ENCODE measurements at regions not wholly inside any gene's neighbourhood (a gene's known extent, or its start where the extent isn't known, plus 50 kb on each side); places are given as distances from the start of the nearest gene placed in this dataset.
A peak's percentile ranks its signal among the peaks of the same experiment; 100 is the strongest.

GRCh38 chr6:144809969-144810368 is 524.8 kb downstream of the UTRN start:
- Histone ChIP-seq H3K4me3 (no peak overlapping the region), H3K27ac (peak overlapping the region in 1 of 4 donors; percentile 45), H3K4me1 (peaks cover 0 to 4% (median 0%) of the 10 kb centered on the region in 4 donors), H3K36me3 (peaks cover 0 to 24% (median 3%) of the 10 kb centered on the region in 4 donors), H3K9me3 (no peaks in the 10 kb centered on the region), H3K27me3 (no peaks in the 10 kb centered on the region)
- TF ChIP-seq POLR2A (IDR thresholded peaks at IDR 0.05) (no peak), POLR2AphosphoS5 (IDR thresholded peaks at IDR 0.05) (no peak), EP300 (IDR thresholded peaks at IDR 0.05) (no peak)
- TF ChIP-seq, protein P1, sequence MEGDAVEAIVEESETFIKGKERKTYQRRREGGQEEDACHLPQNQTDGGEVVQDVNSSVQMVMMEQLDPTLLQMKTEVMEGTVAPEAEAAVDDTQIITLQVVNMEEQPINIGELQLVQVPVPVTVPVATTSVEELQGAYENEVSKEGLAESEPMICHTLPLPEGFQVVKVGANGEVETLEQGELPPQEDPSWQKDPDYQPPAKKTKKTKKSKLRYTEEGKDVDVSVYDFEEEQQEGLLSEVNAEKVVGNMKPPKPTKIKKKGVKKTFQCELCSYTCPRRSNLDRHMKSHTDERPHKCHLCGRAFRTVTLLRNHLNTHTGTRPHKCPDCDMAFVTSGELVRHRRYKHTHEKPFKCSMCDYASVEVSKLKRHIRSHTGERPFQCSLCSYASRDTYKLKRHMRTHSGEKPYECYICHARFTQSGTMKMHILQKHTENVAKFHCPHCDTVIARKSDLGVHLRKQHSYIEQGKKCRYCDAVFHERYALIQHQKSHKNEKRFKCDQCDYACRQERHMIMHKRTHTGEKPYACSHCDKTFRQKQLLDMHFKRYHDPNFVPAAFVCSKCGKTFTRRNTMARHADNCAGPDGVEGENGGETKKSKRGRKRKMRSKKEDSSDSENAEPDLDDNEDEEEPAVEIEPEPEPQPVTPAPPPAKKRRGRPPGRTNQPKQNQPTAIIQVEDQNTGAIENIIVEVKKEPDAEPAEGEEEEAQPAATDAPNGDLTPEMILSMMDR (IDR thresholded peaks at IDR 0.05), result no peak
- ATAC-seq (ENCODE audit: low FRiP score in 2 of 2) (no peak), DNase-seq (no peak)
- 70 to 77% methylated on average over 5 of the region's 5 CpGs for WGBS, 2 donors

DNA sequence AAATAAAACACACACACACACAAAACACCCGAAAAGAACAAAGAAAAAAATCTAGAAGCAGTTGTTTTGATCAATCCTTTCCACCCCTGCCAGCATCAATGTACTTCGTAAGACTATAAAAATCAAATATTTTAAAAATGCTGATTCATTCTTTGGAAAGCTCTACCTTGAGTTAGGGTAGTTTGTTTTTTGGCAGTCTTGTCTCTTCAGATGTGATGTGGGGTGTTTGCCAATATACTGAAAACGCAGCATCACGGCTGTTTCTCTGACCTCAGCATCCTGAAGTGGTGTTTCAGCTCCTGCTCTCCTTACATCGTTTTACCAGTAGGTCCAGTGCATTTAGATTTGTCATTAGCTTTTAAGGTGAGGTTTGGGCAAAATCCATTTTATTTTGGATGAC is 526.0 kb downstream of the UTRN start:
- TF ChIP-seq, protein P1 (IDR thresholded peaks at IDR 0.05), result no peak
- TF ChIP-seq POLR2A (IDR thresholded peaks at IDR 0.05) (no peak), POLR2AphosphoS5 (IDR thresholded peaks at IDR 0.05) (no peak), EP300 (IDR thresholded peaks at IDR 0.05) (no peak)
- H3K27ac ChIP-seq, result no peak overlapping the region
- peaks cover 0 to 4% (median 0%) of the 10 kb centered on the region in 4 donors for H3K4me1 ChIP-seq
- no peaks in the 10 kb centered on the region for H3K27me3 ChIP-seq
- peaks cover 0 to 24% (median 3%) of the 10 kb centered on the region in 4 donors for H3K36me3 ChIP-seq
- no peak overlapping the region for H3K4me3 ChIP-seq
- 86 to 90% methylated on average over 5 of the region's 5 CpGs for WGBS, 2 donors
- ATAC-seq (ENCODE audit: low FRiP score in 2 of 2) (no peak), DNase-seq (no peak)
- H3K9me3 ChIP-seq, result no peaks in the 10 kb centered on the region

DNA sequence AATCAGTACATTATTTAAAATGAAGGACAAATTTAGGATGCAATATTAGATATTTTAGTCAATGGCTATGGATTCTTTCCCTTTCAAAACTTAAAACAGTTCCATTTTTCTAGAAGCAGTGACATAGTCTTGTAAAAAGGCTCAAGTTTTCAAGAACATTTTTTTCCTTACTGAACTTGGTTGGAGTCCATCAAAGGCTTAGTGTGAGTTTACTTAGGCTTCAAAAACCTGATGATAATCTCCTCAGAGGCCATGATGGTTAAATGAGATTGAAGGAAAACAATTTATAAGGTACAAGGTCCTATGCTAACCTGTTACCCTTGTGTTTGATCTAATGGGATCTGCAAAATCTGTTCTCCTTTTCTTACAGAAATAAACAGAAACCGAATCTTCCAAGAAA is 531.8 kb downstream of the UTRN start:
- WGBS, 2 donors, result 90 to 94% methylated on average over 1 of the region's 1 CpG
- peaks cover 0 to 30% (median 3%) of the 10 kb centered on the region in 4 donors for H3K36me3 ChIP-seq
- no peak for DNase-seq
- H3K4me3 ChIP-seq, result no peak overlapping the region
- no peaks in the 10 kb centered on the region for H3K27me3 ChIP-seq
- H3K9me3 ChIP-seq, result no peaks in the 10 kb centered on the region
- no peaks in the 10 kb centered on the region for H3K4me1 ChIP-seq
- TF ChIP-seq POLR2AphosphoS5 (IDR thresholded peaks at IDR 0.05) (no peak), EP300 (IDR thresholded peaks at IDR 0.05) (no peak), POLR2A (IDR thresholded peaks at IDR 0.05) (no peak)
- TF ChIP-seq, protein P1 (IDR thresholded peaks at IDR 0.05), result no peak
- ATAC-seq (ENCODE audit: low FRiP score in 2 of 2), result no peak
- H3K27ac ChIP-seq, result no peak overlapping the region

DNA sequence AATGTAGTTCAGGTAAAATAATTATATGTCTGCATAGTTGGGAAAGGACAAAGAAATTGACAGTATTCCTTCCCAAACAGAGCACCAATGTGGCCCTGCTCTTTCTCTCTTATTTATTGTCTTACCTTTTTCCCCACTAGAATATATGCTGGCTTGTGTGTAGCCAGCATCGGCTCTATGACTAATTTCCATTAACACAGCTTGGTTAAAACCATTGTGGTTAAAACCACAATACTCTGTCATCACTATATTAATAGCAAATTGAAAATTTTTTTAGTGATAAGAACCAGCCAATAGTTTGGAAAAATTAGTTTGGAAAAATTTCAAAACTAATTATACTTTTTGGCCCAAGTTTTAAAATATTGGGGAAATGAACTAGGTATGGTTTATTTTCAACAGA is 535.1 kb downstream of the UTRN start:
- ATAC-seq (ENCODE audit: low FRiP score in 2 of 2) (no peak), DNase-seq (no peak)
- Histone ChIP-seq H3K36me3 (peaks cover 0 to 25% (median 0%) of the 10 kb centered on the region in 4 donors), H3K4me3 (no peak overlapping the region), H3K27me3 (no peaks in the 10 kb centered on the region), H3K9me3 (no peaks in the 10 kb centered on the region), H3K4me1 (no peaks in the 10 kb centered on the region), H3K27ac (no peak overlapping the region)
- 59 to 91% methylated on average over 1 of the region's 1 CpG for WGBS, 2 donors
- TF ChIP-seq POLR2A (IDR thresholded peaks at IDR 0.05), result no peak
- TF ChIP-seq, protein P1 (IDR thresholded peaks at IDR 0.05), result no peak
- no peak for TF ChIP-seq EP300 (IDR thresholded peaks at IDR 0.05)
- TF ChIP-seq POLR2AphosphoS5 (IDR thresholded peaks at IDR 0.05), result no peak

DNA sequence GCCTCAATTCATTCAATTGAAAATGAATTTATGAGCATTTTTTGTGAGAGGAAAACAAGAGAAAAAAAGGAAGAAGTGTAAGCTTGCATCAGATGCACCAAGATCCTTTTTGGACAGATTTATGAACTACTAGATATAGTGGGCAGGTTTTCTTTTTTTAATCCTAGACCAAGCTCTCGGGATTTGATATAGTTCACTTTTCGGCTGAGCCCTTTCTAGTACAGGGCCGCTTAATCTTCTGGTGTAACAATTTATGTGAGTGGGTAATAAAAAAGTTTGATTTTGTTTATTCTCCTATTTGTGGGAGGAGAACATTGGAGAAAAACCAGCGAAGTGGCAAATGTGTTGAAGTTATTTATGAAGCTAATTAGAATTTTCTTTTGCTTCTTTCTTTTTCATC is 538.0 kb downstream of the UTRN start:
- WGBS, 2 donors, result 78 to 80% methylated on average over 4 of the region's 4 CpGs

More for the DNA sequence above, 538.0 kb downstream of the UTRN start:
- Histone ChIP-seq H3K9me3 (no peaks in the 10 kb centered on the region), H3K4me1 (no peaks in the 10 kb centered on the region), H3K27ac (no peak overlapping the region), H3K27me3 (no peaks in the 10 kb centered on the region), H3K4me3 (no peak overlapping the region), H3K36me3 (peaks cover 5 to 41% (median 6%) of the 10 kb centered on the region in 4 donors)
- no peak for ATAC-seq (ENCODE audit: low FRiP score in 2 of 2)
- no peak for DNase-seq
- TF ChIP-seq, protein P1 (IDR thresholded peaks at IDR 0.05), result no peak
- TF ChIP-seq EP300 (IDR thresholded peaks at IDR 0.05) (no peak), POLR2AphosphoS5 (IDR thresholded peaks at IDR 0.05) (no peak), POLR2A (IDR thresholded peaks at IDR 0.05) (no peak)

Measured in upper lobe of left lung (tissue), 6 donors.